OCI-LY1 (cell line): ENCODE measurements at regions not wholly inside any gene's neighbourhood (a gene's known extent, or its start where the extent isn't known, plus 50 kb on each side); places are given as distances from the start of the nearest gene placed in this dataset.

Source experiments
- H2AFZ ChIP-seq: fragments of 200-600 bp; sonication (generic), shearing (Covaris generic); 2 replicates; pipeline ENCODE4 v1.6.0; 2014; ENCODE audit warnings: antibody characterized with exemption, mild to moderate bottlenecking, low read length
- H3F3A ChIP-seq: fragments of 200-600 bp; sonication (generic), shearing (Covaris generic); 2 replicates; pipeline ENCODE4 v1.6.0; 2014; ENCODE audit warnings: mild to moderate bottlenecking, antibody characterized with exemption, low read length, moderate library complexity; ENCODE audit not compliant: insufficient read depth
- H3K27ac ChIP-seq: fragments of 200-600 bp; sonication (generic); 2 replicates; pipeline ENCODE4 v1.5.1; 2014; ENCODE audit warnings: low read length, mixed run types, mild to moderate bottlenecking, low read depth; ENCODE audit not compliant: poor library complexity, severe bottlenecking
- H3K27me3 ChIP-seq: fragments of 200-600 bp; sonication (generic); 2 replicates; pipeline ENCODE4 v1.6.0; 2014; ENCODE audit warnings: antibody characterized with exemption, mild to moderate bottlenecking, low read length, moderate library complexity; ENCODE audit not compliant: insufficient read depth
- H3K36me3 ChIP-seq: fragments of 200-600 bp; sonication (generic); 2 replicates; pipeline ENCODE4 v1.6.1; 2014; ENCODE audit warnings: mild to moderate bottlenecking, antibody characterized with exemption, low read length, moderate library complexity, mixed read lengths; ENCODE audit not compliant: insufficient read depth
- H3K4me1 ChIP-seq: fragments of 200-600 bp; sonication (generic); 2 replicates; pipeline ENCODE4 v1.5.1; 2014; ENCODE audit warnings: mild to moderate bottlenecking, low read length, moderate library complexity; ENCODE audit not compliant: insufficient read depth, severe bottlenecking
- H3K4me2 ChIP-seq: fragments of 200-600 bp; sonication (generic), shearing (Covaris generic); 2 replicates; pipeline ENCODE4 v1.6.1; 2014; ENCODE audit warnings: low read length
- H3K4me3 ChIP-seq: fragments of 200-600 bp; sonication (generic); 2 replicates; pipeline ENCODE4 v1.5.1; 2014; ENCODE audit warnings: low read length, low read depth, mild to moderate bottlenecking, mixed read lengths; ENCODE audit not compliant: poor library complexity, severe bottlenecking
- H3K79me2 ChIP-seq: fragments of 200-600 bp; shearing (Covaris generic); 2 replicates; pipeline ENCODE4 v1.6.1; 2016; ENCODE audit warnings: mixed run types, low read length, mixed read lengths; ENCODE audit not compliant: insufficient read depth
- H3K9ac ChIP-seq: fragments of 200-600 bp; sonication (generic), shearing (Covaris generic); 2 replicates; pipeline ENCODE4 v1.6.1; 2014; ENCODE audit warnings: mild to moderate bottlenecking, low read length, mixed read lengths
- H3K9me2 ChIP-seq: fragments of 200-600 bp; sonication (generic), shearing (Covaris generic); 2 replicates; pipeline ENCODE4 v1.6.1; 2014; ENCODE audit warnings: low read depth, mild to moderate bottlenecking, low read length, mixed read lengths
- H3K9me3 ChIP-seq: fragments of 200-600 bp; shearing (Covaris generic); 2 replicates; pipeline ENCODE4 v1.6.1; 2014; ENCODE audit warnings: low read length, mixed read lengths
- H4K20me1 ChIP-seq: fragments of 200-600 bp; sonication (generic), shearing (Covaris generic); 2 replicates; pipeline ENCODE4 v1.6.0; 2016; ENCODE audit warnings: mild to moderate bottlenecking, low read length; ENCODE audit not compliant: insufficient read depth
- EZH2 ChIP-seq: fragments of 200-600 bp; sonication (generic), shearing (Covaris generic); IDR thresholded peaks from 2 replicates; pipeline ENCODE4 v1.8.0; 2017; ENCODE audit warnings: borderline replicate concordance, mixed run types, mild to moderate bottlenecking, antibody characterized with exemption, low read length, moderate library complexity, mixed read lengths
- TF ChIP-seq, protein P1 (sequence below): fragments of 200-600 bp; sonication (generic), shearing (Covaris generic); IDR thresholded peaks from 2 replicates; pipeline ENCODE4 v1.5.1; 2017; ENCODE audit warnings: mild to moderate bottlenecking, antibody characterized with exemption, low read length, moderate library complexity, mixed read lengths

DNA sequence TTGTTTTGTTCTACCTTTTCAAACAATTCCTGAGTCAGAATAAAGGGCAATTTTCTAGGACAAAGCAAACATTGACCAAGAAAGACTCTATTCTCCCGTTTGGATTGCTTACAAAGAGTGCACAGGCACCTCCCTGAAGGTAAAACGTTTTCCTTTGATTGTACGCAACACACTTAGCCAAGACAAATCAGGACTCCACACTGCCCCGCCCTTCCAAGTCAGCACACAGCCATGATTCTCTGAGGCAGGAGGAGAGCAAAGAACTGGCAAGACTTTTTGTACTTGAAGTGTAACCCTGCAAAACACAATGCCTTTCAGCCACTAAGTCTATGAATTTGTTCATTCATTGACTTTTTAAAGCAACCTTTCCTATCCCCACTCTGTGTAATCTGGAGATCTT is 85.0 kb upstream of the FAM180A start:
- no peaks in the 10 kb centered on the region for H3K79me2 ChIP-seq
- H3K4me1 ChIP-seq: no peaks in the 10 kb centered on the region
- no peak overlapping the region for H3K9ac ChIP-seq
- H4K20me1 ChIP-seq: no peaks in the 10 kb centered on the region
- H3F3A ChIP-seq: no peaks in the 10 kb centered on the region
- H3K4me3 ChIP-seq: no peak overlapping the region
- no peaks in the 10 kb centered on the region for H3K36me3 ChIP-seq
- H3K27ac ChIP-seq: no peak overlapping the region
- H3K27me3 ChIP-seq: no peaks in the 10 kb centered on the region; the same call in 1 of the 2 replicates
- H2AFZ ChIP-seq: no peak overlapping the region
- H3K9me2 ChIP-seq: no peaks in the 10 kb centered on the region
- TF ChIP-seq, protein P1, sequence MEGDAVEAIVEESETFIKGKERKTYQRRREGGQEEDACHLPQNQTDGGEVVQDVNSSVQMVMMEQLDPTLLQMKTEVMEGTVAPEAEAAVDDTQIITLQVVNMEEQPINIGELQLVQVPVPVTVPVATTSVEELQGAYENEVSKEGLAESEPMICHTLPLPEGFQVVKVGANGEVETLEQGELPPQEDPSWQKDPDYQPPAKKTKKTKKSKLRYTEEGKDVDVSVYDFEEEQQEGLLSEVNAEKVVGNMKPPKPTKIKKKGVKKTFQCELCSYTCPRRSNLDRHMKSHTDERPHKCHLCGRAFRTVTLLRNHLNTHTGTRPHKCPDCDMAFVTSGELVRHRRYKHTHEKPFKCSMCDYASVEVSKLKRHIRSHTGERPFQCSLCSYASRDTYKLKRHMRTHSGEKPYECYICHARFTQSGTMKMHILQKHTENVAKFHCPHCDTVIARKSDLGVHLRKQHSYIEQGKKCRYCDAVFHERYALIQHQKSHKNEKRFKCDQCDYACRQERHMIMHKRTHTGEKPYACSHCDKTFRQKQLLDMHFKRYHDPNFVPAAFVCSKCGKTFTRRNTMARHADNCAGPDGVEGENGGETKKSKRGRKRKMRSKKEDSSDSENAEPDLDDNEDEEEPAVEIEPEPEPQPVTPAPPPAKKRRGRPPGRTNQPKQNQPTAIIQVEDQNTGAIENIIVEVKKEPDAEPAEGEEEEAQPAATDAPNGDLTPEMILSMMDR: no peak
- no peak for TF ChIP-seq EZH2
- no peaks in the 10 kb centered on the region for H3K9me3 ChIP-seq
- H3K4me2 ChIP-seq: no peak overlapping the region

GRCh38 chr7:135831455-135832195 is 83.0 kb upstream of the FAM180A start:
- H3K27me3 ChIP-seq: peaks cover 3% of the 10 kb centered on the region; the same call in 1 of the 2 replicates
- no peak overlapping the region for H3K4me3 ChIP-seq
- no peaks in the 10 kb centered on the region for H3F3A ChIP-seq
- H3K4me2 ChIP-seq: no peak overlapping the region
- H3K9me3 ChIP-seq: no peaks in the 10 kb centered on the region
- no peak overlapping the region for H3K27ac ChIP-seq
- H2AFZ ChIP-seq: no peak overlapping the region
- no peaks in the 10 kb centered on the region for H3K79me2 ChIP-seq
- no peaks in the 10 kb centered on the region for H3K4me1 ChIP-seq
- H3K9ac ChIP-seq: no peak overlapping the region
- H3K36me3 ChIP-seq: no peaks in the 10 kb centered on the region
- no peaks in the 10 kb centered on the region for H4K20me1 ChIP-seq
- no peak for TF ChIP-seq EZH2
- TF ChIP-seq, protein P1: no peak
- no peaks in the 10 kb centered on the region for H3K9me2 ChIP-seq

DNA sequence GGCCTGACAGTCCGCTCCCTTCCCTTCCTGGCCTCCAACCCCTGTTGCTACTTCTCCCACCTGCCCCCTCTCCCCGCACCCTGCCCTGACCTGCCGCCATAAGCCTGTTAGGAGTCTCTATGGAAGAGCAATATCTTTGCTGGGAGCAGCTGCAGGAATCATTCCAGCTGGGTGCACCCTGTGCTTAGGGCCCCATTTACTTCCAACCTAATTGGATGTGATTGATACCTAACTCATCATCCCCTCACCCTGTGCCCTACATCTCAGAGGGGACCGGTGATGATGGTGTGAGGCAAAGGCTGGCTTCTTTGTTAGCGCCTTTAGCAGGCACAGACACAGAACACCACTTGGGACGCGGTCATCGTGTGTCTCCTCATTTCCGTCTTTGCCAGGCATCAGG is 80.0 kb upstream of the FAM180A start:
- TF ChIP-seq, protein P1: no peak
- no peak for TF ChIP-seq EZH2
- H2AFZ ChIP-seq: no peak overlapping the region

More for the DNA sequence above, 80.0 kb upstream of the FAM180A start:
- Histone ChIP-seq H3K9me3 (no peaks in the 10 kb centered on the region), H3K36me3 (no peaks in the 10 kb centered on the region), H3K4me2 (no peak overlapping the region), H3K9me2 (no peaks in the 10 kb centered on the region), H3K79me2 (no peaks in the 10 kb centered on the region), H3K4me3 (no peak overlapping the region), H3F3A (no peaks in the 10 kb centered on the region), H3K9ac (no peak overlapping the region), H3K27ac (no peak overlapping the region), H3K27me3 (peaks cover 6% of the 10 kb centered on the region; the same call in 1 of the 2 replicates), H3K4me1 (no peaks in the 10 kb centered on the region), H4K20me1 (no peaks in the 10 kb centered on the region)
